Liver (tissue), 8 donors: ENCODE measurements at regions not wholly inside any gene's neighbourhood (a gene's known extent, or its start where the extent isn't known, plus 50 kb on each side); places are given as distances from the start of the nearest gene placed in this dataset.
A peak's percentile ranks its signal among the peaks of the same experiment; 100 is the strongest.
"Not testable (repeated sequence)": the region's sequence is repeated elsewhere in the genome, so short reads cannot be mapped to it uniquely, and the experiment has no call there.

Experiments
- DNase-seq: peaks from one replicate; pipeline ENCODE4 v3.0.0-alpha.2; 2017; ENCODE audit warnings: low spot score
- H3K27ac ChIP-seq, 2 donors: one replicate each; pipeline ENCODE4 v1.7.0; 2013; ENCODE audit warnings: inconsistent platforms in 2 of 2, low read length in 2 of 2, control low read depth in 1 of 2, low read depth in 1 of 2, mild to moderate bottlenecking in 1 of 2
- H3K27me3 ChIP-seq, 4 donors: one replicate each; pipeline versions ENCODE4 v1.6.1 to v1.7.0; 2013; ENCODE audit warnings: low read length in 3 of 4, inconsistent platforms in 1 of 4, mild to moderate bottlenecking in 1 of 4, moderate library complexity in 1 of 4; ENCODE audit not compliant: control insufficient read depth in 4 of 4, insufficient read depth in 4 of 4
- H3K36me3 ChIP-seq, 4 donors: one replicate each; pipeline versions ENCODE4 v1.6.1 to v1.7.0; 2013; ENCODE audit warnings: low read length in 3 of 4, mild to moderate bottlenecking in 3 of 4, low read depth in 1 of 4, moderate library complexity in 1 of 4; ENCODE audit not compliant: control insufficient read depth in 4 of 4, insufficient read depth in 3 of 4
- H3K4me1 ChIP-seq, 4 donors: one replicate each; pipeline versions ENCODE4 v1.6.1 to v1.7.0; 2013; ENCODE audit warnings: low read length in 3 of 4, mild to moderate bottlenecking in 3 of 4, moderate library complexity in 1 of 4; ENCODE audit not compliant: control insufficient read depth in 4 of 4, insufficient read depth in 4 of 4
- H3K4me3 ChIP-seq, 3 donors: one replicate each; pipeline versions ENCODE4 v1.6.1 to v1.7.0; 2013; ENCODE audit warnings: low read length in 3 of 3, control low read depth in 1 of 3, low read depth in 1 of 3, mild to moderate bottlenecking in 1 of 3
- H3K9ac ChIP-seq, 2 donors: one replicate each; pipeline ENCODE4 v1.7.0; 2013; ENCODE audit warnings: low read length in 2 of 2, mild to moderate bottlenecking in 2 of 2, moderate library complexity in 2 of 2, control low read depth in 1 of 2, low read depth in 1 of 2
- H3K9me3 ChIP-seq, 4 donors: one replicate each; pipeline versions ENCODE4 v1.6.1 to v1.7.0; 2013; ENCODE audit warnings: low read length in 3 of 4; ENCODE audit not compliant: control insufficient read depth in 4 of 4
- RAD21 ChIP-seq, 2 donors: IDR thresholded peaks; 2 replicates each; pipeline ENCODE4 v1.6.1; 2016; ENCODE audit warnings: antibody characterized with exemption in 2 of 2, mild to moderate bottlenecking in 2 of 2
- WGBS: extraction: QIAGEN DNeasy Blood & Tissue Kit; methylation state at CpG from one replicate; pipeline ENCODE4 v1.1.7; 2013; 5-methylcytosine and 5-hydroxymethylcytosine counted together
- TF ChIP-seq, protein P1 (sequence below): fragments of 150-350 bp; IDR thresholded peaks from 2 replicates; pipeline ENCODE4 v1.5.1; 2017; ENCODE audit warnings: improper control_type of control experiment, low read depth, low read length; ENCODE audit not compliant: missing input control
- donor health status: healthy.
- donor health status: healthy.
- donor health status: healthy.
- donor health status: healthy.
- donor health status: healthy.

DNA sequence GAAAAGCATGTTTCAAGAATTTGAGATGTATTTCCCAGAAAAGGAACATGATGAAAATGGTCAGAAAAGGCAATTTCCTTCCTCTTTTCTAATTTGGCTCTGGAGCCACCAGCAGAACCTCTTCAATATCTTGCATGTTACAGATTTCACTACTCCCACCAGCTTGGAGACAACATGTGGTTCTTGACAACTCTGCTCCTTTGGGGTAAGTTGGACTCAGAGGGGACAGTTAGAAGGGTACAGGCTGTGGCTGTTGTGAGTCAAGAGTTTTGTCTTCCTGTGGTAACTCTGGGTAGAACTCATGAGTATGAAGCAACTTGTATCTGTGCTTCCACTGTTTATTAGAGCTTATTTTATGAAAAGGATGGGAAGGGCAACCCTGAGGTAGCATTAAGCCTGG, 96.9 kb downstream of the FAM72B start:
- DNase-seq, H3K9me3 ChIP-seq, H3K36me3 ChIP-seq, H3K27me3 ChIP-seq, H3K4me3 ChIP-seq, H3K9ac ChIP-seq, H3K4me1 ChIP-seq, H3K27ac ChIP-seq: not testable (repeated sequence)

DNA sequence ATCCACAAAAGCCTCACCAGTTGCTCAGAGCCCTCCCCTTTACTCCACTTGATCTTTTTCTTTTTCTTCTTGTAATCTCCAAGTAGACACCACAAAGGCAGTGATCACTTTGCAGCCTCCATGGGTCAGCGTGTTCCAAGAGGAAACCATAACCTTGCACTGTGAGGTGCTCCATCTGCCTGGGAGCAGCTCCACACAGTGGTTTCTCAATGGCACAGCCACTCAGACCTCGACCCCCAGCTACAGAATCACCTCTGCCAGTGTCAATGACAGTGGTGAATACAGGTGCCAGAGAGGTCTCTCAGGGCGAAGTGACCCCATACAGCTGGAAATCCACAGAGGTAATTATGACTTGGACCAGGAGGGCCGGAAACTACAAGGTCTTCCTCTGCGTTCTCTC, 95.6 kb downstream of the FAM72B start:
- not testable (repeated sequence) for H3K27ac ChIP-seq, H3K9me3 ChIP-seq, H3K27me3 ChIP-seq, H3K36me3 ChIP-seq, DNase-seq, H3K4me1 ChIP-seq, H3K4me3 ChIP-seq, H3K9ac ChIP-seq
- WGBS: 76% methylated on average over 2 of the region's 5 CpGs

DNA sequence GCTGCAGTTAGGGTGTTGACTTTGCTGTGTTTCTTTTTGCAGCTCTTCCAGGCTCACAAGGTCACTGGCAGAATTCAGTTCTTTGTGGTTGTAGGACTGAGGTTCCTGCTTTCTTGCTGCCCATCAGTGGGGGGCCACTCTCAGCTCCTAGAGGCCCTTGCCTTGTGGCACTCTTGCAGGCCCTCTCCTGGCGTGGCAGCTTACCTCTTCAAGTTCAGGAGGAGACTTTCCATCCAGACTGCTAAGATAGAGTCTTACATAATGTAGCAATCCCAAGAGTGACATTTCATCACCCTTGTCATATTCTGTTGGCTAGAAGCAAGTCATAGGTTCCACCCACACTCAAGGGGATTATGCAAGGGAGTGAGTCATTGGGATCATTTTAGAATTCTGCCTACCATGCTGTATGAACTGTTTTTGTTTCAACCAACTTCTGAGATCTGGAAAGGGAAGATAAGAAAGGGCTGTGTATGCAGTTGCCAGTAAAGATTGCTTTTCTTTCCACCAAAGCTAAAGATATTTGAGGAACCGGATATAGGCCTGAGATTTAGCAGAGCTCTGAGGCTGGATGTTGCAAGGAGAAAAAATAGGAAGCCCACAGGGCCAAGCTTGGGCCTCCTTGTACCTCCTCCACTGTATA, 91.7 kb downstream of the FAM72B start:
- DNase-seq, H3K36me3 ChIP-seq, H3K4me3 ChIP-seq, H3K4me1 ChIP-seq, H3K9me3 ChIP-seq, H3K27ac ChIP-seq, H3K9ac ChIP-seq, H3K27me3 ChIP-seq: not testable (repeated sequence)
- WGBS: 64% methylated on average over 2 of the region's 2 CpGs

DNA sequence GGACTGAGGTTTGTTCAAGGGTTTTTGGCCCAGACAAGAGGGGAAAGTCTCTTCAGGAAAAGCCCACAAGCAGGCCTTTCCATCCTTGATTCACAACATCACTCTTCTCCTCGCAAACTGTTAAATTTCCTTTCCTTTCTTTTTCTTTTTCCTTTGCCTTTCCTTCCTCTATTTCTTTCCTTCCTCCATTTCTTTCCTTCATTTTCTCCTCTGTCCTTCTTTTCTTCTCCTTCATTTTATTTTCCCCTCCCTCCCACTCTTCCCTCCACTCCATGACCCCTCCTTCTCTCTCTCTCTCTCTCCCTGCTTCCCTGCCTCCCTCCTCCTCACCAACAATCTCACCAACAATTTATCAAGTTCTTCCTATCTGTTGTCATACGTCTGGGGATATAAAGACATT, 89.1 kb downstream of the FAM72B start:
- WGBS: 100% methylated on average over 2 of the region's 2 CpGs
- H3K36me3 ChIP-seq, DNase-seq: not testable (repeated sequence)

DNA sequence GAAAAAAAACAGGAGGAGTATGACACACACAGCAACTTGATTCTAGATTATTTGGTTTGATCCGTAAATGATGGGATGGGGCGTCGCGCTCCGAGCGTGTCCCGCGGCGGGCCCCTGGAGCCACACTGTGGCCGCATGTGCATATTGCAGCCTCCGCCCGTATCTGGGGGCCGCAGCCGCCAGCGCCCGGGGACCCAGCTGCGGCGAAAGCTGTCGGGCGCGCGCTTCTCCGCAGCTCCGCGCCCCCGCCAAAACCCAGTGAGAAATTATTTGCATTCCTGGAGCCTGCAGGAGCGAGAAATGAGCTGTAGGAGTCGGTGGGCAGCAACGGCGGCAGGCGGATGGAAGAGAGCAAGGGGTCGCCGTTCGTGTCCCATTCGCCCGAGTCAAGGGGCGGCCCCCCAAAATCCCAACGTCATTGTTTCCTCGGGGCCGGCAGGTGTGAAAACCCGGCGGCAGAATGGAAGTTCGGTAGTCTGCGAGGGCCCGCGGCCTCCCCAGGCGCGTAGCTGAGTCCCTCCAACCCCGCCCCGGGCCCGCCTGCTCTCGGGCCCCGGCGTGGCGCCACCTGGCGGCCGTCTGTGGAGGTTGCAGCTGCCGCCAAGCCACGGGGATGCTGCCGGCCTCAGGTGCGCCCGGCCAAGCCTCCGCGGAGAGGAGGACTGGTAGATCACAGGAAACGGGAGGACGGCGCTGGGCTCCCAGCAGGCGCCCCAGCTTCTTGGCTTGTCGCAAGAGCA, 86.8 kb downstream of the FAM72B start:
- not testable (repeated sequence) for H3K4me1 ChIP-seq, H3K27me3 ChIP-seq, H3K9ac ChIP-seq, H3K27ac ChIP-seq, H3K4me3 ChIP-seq, H3K9me3 ChIP-seq, H3K36me3 ChIP-seq
- DNase-seq: peak; percentile 80
- under 1% methylated on average over 50 of the region's 69 CpGs for WGBS
- TF ChIP-seq, protein P1, sequence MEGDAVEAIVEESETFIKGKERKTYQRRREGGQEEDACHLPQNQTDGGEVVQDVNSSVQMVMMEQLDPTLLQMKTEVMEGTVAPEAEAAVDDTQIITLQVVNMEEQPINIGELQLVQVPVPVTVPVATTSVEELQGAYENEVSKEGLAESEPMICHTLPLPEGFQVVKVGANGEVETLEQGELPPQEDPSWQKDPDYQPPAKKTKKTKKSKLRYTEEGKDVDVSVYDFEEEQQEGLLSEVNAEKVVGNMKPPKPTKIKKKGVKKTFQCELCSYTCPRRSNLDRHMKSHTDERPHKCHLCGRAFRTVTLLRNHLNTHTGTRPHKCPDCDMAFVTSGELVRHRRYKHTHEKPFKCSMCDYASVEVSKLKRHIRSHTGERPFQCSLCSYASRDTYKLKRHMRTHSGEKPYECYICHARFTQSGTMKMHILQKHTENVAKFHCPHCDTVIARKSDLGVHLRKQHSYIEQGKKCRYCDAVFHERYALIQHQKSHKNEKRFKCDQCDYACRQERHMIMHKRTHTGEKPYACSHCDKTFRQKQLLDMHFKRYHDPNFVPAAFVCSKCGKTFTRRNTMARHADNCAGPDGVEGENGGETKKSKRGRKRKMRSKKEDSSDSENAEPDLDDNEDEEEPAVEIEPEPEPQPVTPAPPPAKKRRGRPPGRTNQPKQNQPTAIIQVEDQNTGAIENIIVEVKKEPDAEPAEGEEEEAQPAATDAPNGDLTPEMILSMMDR: peak; percentile 58
- peak; percentile 18 to 65 for TF ChIP-seq RAD21 (IDR thresholded peaks at IDR 0.05)

More for the DNA sequence above, 89.1 kb downstream of the FAM72B start:
- not testable (repeated sequence) for H3K4me3 ChIP-seq, H3K27me3 ChIP-seq, H3K27ac ChIP-seq, H3K9me3 ChIP-seq, H3K4me1 ChIP-seq, H3K9ac ChIP-seq

DNA sequence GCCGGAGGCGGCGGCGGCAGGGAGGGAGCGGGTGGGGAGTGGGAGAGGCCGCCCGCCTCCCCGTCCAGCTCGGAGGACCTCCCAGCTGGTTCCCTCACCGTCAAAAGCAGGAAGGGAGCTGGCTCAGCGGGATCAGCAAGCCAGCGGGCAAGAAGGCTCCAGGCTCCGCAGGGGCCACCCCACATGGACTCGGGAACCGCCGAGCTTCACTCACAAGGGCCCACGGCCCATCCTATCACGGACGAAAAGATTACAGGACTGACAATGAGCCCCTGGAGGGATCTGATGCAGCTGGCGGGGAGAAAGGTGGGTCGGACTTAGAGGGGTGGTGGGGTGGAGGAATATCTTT, 86.3 kb downstream of the FAM72B start:
- H3K9ac ChIP-seq, H3K9me3 ChIP-seq, H3K4me1 ChIP-seq, H3K4me3 ChIP-seq, H3K27me3 ChIP-seq, H3K27ac ChIP-seq, H3K36me3 ChIP-seq, DNase-seq: not testable (repeated sequence)
- 10% methylated on average over 12 of the region's 21 CpGs for WGBS

DNA sequence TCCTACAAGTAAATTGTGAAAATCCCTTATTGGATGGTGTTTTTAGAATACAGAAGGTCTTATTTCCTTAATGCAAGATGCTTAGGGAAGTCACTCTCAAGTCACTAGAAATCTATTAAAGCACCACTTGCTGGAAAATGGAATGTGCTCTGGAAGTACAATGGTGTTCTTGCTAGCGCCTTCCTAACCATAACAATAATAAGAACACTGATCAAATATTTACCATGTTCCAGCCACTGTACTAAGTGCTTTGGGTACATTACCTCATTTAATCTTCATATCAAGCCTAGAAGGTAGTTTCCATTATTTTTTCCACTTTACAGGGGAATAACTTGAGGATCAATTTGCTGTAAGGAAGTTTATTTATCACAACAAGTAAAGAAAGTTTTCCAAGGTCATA, 75.1 kb downstream of the FAM72B start:
- H3K27me3 ChIP-seq, H3K27ac ChIP-seq, H3K4me1 ChIP-seq, H3K9me3 ChIP-seq, DNase-seq, H3K9ac ChIP-seq, H3K4me3 ChIP-seq, H3K36me3 ChIP-seq: not testable (repeated sequence)
- WGBS: 86% methylated on average over 1 of the region's 1 CpG
